Endothelial cell of umbilical vein (primary cell): ENCODE measurements at regions not wholly inside any gene's neighbourhood (a gene's known extent, or its start where the extent isn't known, plus 50 kb on each side); places are given as distances from the start of the nearest gene placed in this dataset.

ENCODE experiments used
- CTCF ChIP-seq, 2 donors: IDR thresholded peaks; 1 replicate in 1 of 2; 2 replicates in 1 of 2; pipeline ENCODE4 v1.5.1; 2011; ENCODE audit warnings: low read length in 2 of 2, mild to moderate bottlenecking in 2 of 2, moderate library complexity in 2 of 2, control low read depth in 1 of 2, inconsistent platforms in 1 of 2, low read depth in 1 of 2; ENCODE audit not compliant: insufficient read depth in 1 of 2; ENCODE audit errors: extremely low read depth in 1 of 2
- EZH2 ChIP-seq: IDR thresholded peaks from 2 replicates; pipeline ENCODE4 v1.6.1; 2012; ENCODE audit warnings: borderline replicate concordance, low read depth, mild to moderate bottlenecking, moderate library complexity, low read length, inconsistent platforms; ENCODE audit not compliant: severe bottlenecking
- FOS ChIP-seq: IDR thresholded peaks from 2 replicates; pipeline ENCODE4 v1.6.1; 2011; ENCODE audit warnings: mild to moderate bottlenecking, low read length, moderate library complexity, borderline replicate concordance; ENCODE audit not compliant: insufficient read depth
- GATA2 ChIP-seq: IDR thresholded peaks from 2 replicates; pipeline ENCODE4 v1.7.0; 2011; ENCODE audit warnings: low read depth, mild to moderate bottlenecking, moderate library complexity, mixed read lengths, low read length; ENCODE audit not compliant: insufficient read length, insufficient read depth
- JUN ChIP-seq: IDR thresholded peaks from 2 replicates; pipeline ENCODE4 v1.6.1; 2011; ENCODE audit warnings: borderline replicate concordance, low read depth; ENCODE audit not compliant: insufficient read length, insufficient read depth
- MAX ChIP-seq: IDR thresholded peaks from 2 replicates; pipeline ENCODE4 v1.6.1; 2011; ENCODE audit not compliant: insufficient read depth, insufficient read length
- POLR2A ChIP-seq: IDR thresholded peaks from 2 replicates; pipeline ENCODE4 v1.6.1; 2012; ENCODE audit warnings: low read depth, mild to moderate bottlenecking, control low read depth, low read length
- POLR2AphosphoS5 ChIP-seq: IDR thresholded peaks from 2 replicates; pipeline ENCODE4 v1.6.1; 2012; ENCODE audit warnings: low read depth, mild to moderate bottlenecking, control low read depth, low read length, moderate library complexity; ENCODE audit not compliant: insufficient read depth

DNA sequence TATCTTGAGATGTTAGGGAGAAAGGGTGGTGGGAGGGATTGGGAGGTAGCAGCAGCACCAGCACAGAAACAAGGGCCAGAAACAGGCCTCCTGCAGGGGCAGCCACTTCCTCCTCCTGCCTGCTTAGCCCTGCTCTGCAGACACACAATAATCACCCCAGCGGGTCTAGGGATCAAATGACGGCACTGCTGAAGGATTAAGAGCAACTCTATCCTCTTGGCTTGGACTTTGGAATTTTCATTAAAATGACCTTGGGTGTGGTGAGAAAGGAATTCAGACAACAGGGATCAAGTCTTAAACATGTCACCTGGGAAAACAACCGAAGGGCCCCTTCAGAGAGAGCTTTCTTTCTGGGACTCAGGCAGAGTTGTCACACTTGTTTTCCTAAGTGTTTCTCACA lies 353.4 kb downstream of the SPRY1 start:
- no peak for TF ChIP-seq POLR2AphosphoS5
- TF ChIP-seq CTCF (IDR thresholded peaks at IDR 0.05; ENCODE audit: extremely low read depth in 1 of 2, insufficient read depth in 1 of 2, low read depth in 1 of 2, low read length in 2 of 2) = no peak
- TF ChIP-seq MAX = no peak
- TF ChIP-seq EZH2 = no peak
- TF ChIP-seq POLR2A = no peak
- TF ChIP-seq FOS = no peak
- no peak for TF ChIP-seq GATA2
- no peak for TF ChIP-seq JUN
